HUES48 (cell line): ENCODE measurements at regions not wholly inside any gene's neighbourhood (a gene's known extent, or its start where the extent isn't known, plus 50 kb on each side); places are given as distances from the start of the nearest gene placed in this dataset.

Experiments used
- H3K27ac ChIP-seq: one replicate; pipeline ENCODE4 v1.7.0; 2013; ENCODE audit warnings: low read depth, low read length, inconsistent platforms
- H3K27me3 ChIP-seq: 2 replicates; pipeline ENCODE4 v1.6.1; 2013; ENCODE audit warnings: mild to moderate bottlenecking, low read length; ENCODE audit not compliant: control insufficient read depth, insufficient read depth
- H3K36me3 ChIP-seq: 2 replicates; pipeline ENCODE4 v1.6.1; 2013; ENCODE audit warnings: low read length; ENCODE audit not compliant: control insufficient read depth, insufficient read depth
- H3K4me1 ChIP-seq: 2 replicates; pipeline ENCODE4 v1.6.1; 2013; ENCODE audit warnings: mild to moderate bottlenecking, low read length; ENCODE audit not compliant: control insufficient read depth, insufficient read depth
- H3K4me3 ChIP-seq: 2 replicates; pipeline ENCODE4 v1.5.1; 2013; ENCODE audit warnings: mild to moderate bottlenecking, low read depth, low read length
- H3K9ac ChIP-seq: 2 replicates; pipeline ENCODE4 v1.6.1; 2013; ENCODE audit warnings: mild to moderate bottlenecking, low read depth, low read length, moderate library complexity
- H3K9me3 ChIP-seq: 2 replicates; pipeline ENCODE4 v1.6.1; 2013; ENCODE audit warnings: low read length; ENCODE audit not compliant: control insufficient read depth, insufficient read depth

DNA sequence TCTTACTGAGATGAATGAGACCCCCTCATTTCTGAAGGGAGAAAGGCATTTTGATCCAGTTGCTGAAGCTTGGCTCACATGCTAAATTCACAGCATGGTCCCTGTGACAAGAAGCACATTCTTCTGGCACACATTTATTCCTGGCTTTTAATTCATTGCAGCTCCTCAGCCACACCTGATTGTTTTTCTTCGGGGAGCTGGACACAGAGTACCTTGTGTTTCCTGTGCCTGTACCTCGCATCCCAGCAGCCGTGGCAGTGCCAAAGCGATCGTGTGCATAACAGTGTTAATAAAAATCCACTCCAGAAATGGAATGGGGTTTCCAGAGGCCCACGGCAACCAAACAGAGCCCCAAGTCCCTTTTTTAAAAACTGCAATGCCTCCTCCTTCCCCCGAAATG, 615.3 kb upstream of the MGMT start:
- no peaks in the 10 kb centered on the region for H3K9me3 ChIP-seq
- no peaks in the 10 kb centered on the region for H3K36me3 ChIP-seq
- H3K27me3 ChIP-seq: no peaks in the 10 kb centered on the region
- H3K4me1 ChIP-seq: peaks cover 4% of the 10 kb centered on the region; the same call in 1 of the 2 replicates
- no peak overlapping the region for H3K27ac ChIP-seq
- no peak overlapping the region for H3K4me3 ChIP-seq
- H3K9ac ChIP-seq: no peak overlapping the region

- no peaks in the 10 kb centered on the region for H3K27me3 ChIP-seq
- no peak overlapping the region for H3K4me3 ChIP-seq
- H3K36me3 ChIP-seq: no peaks in the 10 kb centered on the region
- H3K9me3 ChIP-seq: no peaks in the 10 kb centered on the region
- no peak overlapping the region for H3K9ac ChIP-seq
- no peak overlapping the region for H3K27ac ChIP-seq
- H3K4me1 ChIP-seq: peaks cover 4% of the 10 kb centered on the region; the same call in 1 of the 2 replicates
Observed at GRCh38 chr10:128852449-128852848, 614.6 kb upstream of the MGMT start.

DNA sequence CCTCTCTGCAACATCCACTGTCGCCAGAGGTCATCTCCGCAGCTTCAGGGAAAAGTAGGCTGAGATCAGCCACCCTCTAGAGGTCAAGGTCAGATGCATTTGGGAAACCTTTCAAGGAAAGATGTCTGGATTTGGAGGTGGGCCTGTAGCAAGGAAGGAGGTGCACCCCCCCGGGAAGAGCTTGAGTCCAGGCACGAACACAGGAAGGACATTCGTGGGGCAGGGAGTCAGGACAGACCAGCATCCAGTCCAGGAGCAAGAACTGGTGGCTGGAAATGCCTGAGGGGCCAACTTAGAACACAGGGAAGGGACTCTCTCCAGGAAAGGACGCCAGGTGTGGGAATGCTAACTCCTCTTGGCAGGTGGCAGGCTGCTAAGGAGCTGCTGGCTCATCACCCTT, 614.1 kb upstream of the MGMT start:
- Histone ChIP-seq H3K4me1 (peaks cover 4% of the 10 kb centered on the region; the same call in 1 of the 2 replicates), H3K9me3 (no peaks in the 10 kb centered on the region), H3K27ac (no peak overlapping the region), H3K4me3 (no peak overlapping the region), H3K36me3 (no peaks in the 10 kb centered on the region), H3K27me3 (no peaks in the 10 kb centered on the region), H3K9ac (no peak overlapping the region)

- H3K36me3 ChIP-seq: no peaks in the 10 kb centered on the region
- no peaks in the 10 kb centered on the region for H3K27me3 ChIP-seq
- H3K4me3 ChIP-seq: no peak overlapping the region
- H3K27ac ChIP-seq: no peak overlapping the region
- no peaks in the 10 kb centered on the region for H3K9me3 ChIP-seq
- H3K4me1 ChIP-seq: peaks cover 4% of the 10 kb centered on the region; the same call in 1 of the 2 replicates
- H3K9ac ChIP-seq: no peak overlapping the region
Observed at GRCh38 chr10:128853537-128853936, 613.5 kb upstream of the MGMT start.

- Histone ChIP-seq H3K4me1 (peaks cover 4% of the 10 kb centered on the region; the same call in 1 of the 2 replicates), H3K36me3 (no peaks in the 10 kb centered on the region), H3K27ac (no peak overlapping the region), H3K4me3 (no peak overlapping the region), H3K9me3 (no peaks in the 10 kb centered on the region), H3K9ac (no peak overlapping the region), H3K27me3 (no peaks in the 10 kb centered on the region)
Observed at GRCh38 chr10:128854204-128854603, 612.8 kb upstream of the MGMT start.

GRCh38 chr10:128854963-128855362, 612.1 kb upstream of the MGMT start:
- Histone ChIP-seq H3K4me1 (peaks cover 4% of the 10 kb centered on the region; the same call in 1 of the 2 replicates), H3K36me3 (no peaks in the 10 kb centered on the region), H3K9me3 (no peaks in the 10 kb centered on the region), H3K9ac (no peak overlapping the region), H3K27me3 (no peaks in the 10 kb centered on the region), H3K4me3 (no peak overlapping the region), H3K27ac (no peak overlapping the region)

DNA sequence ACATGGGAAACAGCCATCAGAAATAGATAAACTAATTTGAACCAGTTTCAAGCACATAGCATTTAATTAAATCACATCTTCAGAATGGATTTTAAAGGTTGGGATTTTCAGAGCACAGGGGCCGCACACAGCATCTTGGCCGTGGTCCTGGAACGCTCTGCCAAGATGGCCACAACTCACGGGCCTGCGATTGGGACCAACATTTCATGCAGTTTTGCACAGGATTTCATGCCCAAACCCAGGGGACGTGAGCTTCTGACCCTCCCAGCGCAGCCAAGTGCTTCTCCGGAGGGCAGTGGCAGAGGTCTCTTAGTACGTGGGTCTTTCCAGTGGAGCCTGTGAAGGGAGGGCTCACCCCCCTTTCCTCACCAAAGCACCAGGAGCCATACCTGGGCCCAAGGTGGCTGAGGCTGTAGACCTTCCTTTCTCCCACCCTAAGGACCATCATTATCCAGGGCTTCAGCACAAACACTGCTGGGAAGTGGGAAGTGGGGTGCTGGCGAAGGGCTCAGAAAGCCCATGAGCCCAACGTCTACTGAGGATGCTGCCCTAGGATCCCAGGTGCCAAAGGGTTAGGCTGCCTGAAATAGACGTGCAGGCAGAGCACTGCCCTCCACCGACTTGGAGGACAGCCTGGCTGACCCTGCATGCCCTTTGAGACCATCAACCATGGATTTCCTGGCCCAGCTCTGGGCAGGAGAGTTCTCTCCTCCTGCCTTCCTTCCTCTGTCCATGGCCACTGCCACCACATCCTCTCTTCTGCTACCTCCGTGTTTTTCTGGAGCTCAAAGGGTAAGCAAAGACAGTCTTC, 611.2 kb upstream of the MGMT start:
- Histone ChIP-seq H3K36me3 (no peaks in the 10 kb centered on the region), H3K4me1 (peaks cover 4% of the 10 kb centered on the region; the same call in 1 of the 2 replicates), H3K9ac (no peak overlapping the region), H3K27me3 (no peaks in the 10 kb centered on the region), H3K4me3 (no peak overlapping the region), H3K27ac (no peak overlapping the region), H3K9me3 (no peaks in the 10 kb centered on the region)

DNA sequence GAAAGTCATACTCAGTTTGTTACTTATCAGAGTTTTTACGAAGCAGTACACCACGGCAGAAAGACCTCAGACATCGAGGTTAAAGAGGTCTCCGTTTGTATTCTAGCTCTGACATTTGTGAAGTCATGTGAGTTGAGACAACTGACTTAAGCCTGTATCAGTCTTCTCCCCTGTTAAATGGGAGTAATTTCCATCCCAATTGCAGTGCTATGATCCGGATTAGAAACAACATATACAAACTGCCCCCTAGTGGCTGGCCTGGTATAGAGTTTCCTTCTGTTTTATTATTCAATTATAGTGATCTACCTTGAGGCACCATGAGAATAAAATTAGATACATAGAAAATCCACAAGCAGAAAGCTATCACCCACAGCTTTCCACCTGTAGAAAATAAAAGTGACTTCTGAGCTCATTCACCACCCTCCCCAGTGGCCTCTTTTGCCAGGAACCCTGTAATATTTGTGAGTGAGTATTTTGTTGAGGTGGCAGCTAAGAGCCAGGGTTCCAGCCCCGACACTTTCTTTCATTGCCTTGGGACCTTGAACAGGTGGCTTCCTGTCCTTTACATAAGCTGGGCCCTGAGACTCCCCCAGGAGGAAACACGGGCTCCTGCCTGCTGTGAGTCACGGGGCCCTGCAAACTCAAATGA, 607.2 kb upstream of the MGMT start:
- no peak overlapping the region for H3K4me3 ChIP-seq
- peaks cover 2% of the 10 kb centered on the region; the same call in 1 of the 2 replicates for H3K4me1 ChIP-seq
- H3K27me3 ChIP-seq: no peaks in the 10 kb centered on the region
- no peaks in the 10 kb centered on the region for H3K9me3 ChIP-seq
- no peaks in the 10 kb centered on the region for H3K36me3 ChIP-seq
- H3K9ac ChIP-seq: no peak overlapping the region
- H3K27ac ChIP-seq: no peak overlapping the region

DNA sequence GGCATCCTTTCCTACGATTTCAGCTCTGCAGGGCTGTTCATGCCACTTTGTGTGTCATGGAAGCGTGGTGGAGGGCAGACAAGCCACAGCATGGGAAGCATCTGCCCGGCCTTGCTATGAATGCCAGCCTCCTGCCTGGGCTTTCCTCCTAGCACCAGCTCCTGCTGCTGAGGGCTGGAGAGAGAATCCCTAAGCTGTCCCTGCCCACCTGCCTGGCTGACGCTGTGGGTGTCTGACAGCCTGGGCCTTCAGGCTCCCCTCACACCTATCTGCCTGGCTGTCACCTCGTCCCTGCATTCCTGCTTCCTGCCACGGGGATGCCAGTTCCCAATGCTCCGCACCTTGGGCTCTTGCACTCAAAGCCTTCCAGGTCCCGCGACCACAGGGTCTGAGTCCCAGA, 606.5 kb upstream of the MGMT start:
- H3K4me1 ChIP-seq: no peaks in the 10 kb centered on the region
- H3K27me3 ChIP-seq: no peaks in the 10 kb centered on the region
- H3K27ac ChIP-seq: no peak overlapping the region
- no peaks in the 10 kb centered on the region for H3K36me3 ChIP-seq
- H3K9ac ChIP-seq: no peak overlapping the region
- no peak overlapping the region for H3K4me3 ChIP-seq
- H3K9me3 ChIP-seq: no peaks in the 10 kb centered on the region

DNA sequence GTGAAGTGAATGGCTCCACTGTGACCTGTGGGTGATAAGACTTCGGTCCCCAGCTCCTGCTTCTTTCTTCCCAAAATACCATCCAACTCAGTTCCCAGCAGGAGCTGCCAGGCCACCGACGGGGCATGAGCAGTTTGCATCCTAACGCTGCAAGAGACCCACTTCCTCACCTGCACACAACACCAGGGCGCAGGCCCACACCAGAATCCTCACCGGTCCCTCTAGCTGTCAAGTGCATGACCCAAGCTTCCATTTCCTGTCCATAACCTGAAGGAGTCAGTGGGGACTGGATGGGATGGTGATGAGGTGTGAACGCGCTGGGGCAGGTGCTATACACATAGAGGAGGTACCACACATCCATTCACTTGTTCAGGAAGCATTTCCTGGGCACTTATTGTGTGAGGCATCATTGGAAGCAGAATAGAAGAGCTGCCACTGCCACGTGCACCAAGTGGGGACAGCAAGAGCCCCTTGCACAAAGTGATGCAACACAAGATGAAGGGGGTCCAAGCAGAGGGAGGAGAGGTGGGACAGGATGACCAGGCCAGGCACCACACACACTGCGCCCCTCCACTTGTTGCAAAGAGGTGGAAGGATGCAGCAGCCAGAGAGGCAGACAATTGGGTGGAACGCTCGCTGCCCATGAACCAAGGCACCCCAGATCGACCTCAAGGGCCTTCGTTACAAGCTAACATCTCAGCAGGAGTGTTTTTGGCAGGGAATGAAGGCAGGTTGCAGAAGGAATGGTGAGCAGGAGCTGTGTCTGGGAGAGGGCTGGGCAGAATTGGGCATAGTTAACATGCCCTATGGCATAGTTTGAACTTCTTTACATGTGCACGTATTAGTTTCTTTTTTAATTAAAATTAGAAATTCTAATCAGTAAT, 605.8 kb upstream of the MGMT start:
- no peaks in the 10 kb centered on the region for H3K36me3 ChIP-seq
- H3K4me3 ChIP-seq: no peak overlapping the region
- no peaks in the 10 kb centered on the region for H3K27me3 ChIP-seq
- H3K9ac ChIP-seq: no peak overlapping the region
- no peaks in the 10 kb centered on the region for H3K4me1 ChIP-seq
- no peak overlapping the region for H3K27ac ChIP-seq
- no peaks in the 10 kb centered on the region for H3K9me3 ChIP-seq
